ENCODE measurements at regions not wholly inside any gene's neighbourhood (a gene's known extent, or its start where the extent isn't known, plus 50 kb on each side); places are given as distances from the start of the nearest gene placed in this dataset.

- H3K27ac ChIP-seq, result no peak overlapping the region
- WGBS, 5 donors, result 51 to 61% (median 55%) methylated on average over 11 of the region's 11 CpGs
- no peak overlapping the region for H3K4me3 ChIP-seq
- no peaks in the 10 kb centered on the region for H3K4me1 ChIP-seq
- no peaks in the 10 kb centered on the region for H3K36me3 ChIP-seq
- DNase-seq, result no peak
- H3K27me3 ChIP-seq (replicated peaks in 1 of 7), result no peaks in the 10 kb centered on the region
- intact Hi-C loops (cut with DNase I; ENCODE audit: low total_unique reads), result loop anchor here (5.0 kb wide), 1 partner anchor 361 kb away; no protein-coding TSS in a partner anchor
- H3K9me3 ChIP-seq, result no peaks in the 10 kb centered on the region
- no peak for TF ChIP-seq POLR2A (IDR thresholded peaks at IDR 0.05)
- TF ChIP-seq, protein P1, sequence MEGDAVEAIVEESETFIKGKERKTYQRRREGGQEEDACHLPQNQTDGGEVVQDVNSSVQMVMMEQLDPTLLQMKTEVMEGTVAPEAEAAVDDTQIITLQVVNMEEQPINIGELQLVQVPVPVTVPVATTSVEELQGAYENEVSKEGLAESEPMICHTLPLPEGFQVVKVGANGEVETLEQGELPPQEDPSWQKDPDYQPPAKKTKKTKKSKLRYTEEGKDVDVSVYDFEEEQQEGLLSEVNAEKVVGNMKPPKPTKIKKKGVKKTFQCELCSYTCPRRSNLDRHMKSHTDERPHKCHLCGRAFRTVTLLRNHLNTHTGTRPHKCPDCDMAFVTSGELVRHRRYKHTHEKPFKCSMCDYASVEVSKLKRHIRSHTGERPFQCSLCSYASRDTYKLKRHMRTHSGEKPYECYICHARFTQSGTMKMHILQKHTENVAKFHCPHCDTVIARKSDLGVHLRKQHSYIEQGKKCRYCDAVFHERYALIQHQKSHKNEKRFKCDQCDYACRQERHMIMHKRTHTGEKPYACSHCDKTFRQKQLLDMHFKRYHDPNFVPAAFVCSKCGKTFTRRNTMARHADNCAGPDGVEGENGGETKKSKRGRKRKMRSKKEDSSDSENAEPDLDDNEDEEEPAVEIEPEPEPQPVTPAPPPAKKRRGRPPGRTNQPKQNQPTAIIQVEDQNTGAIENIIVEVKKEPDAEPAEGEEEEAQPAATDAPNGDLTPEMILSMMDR (IDR thresholded peaks at IDR 0.05 in 8 of 11, conservative IDR thresholded peaks at IDR 0.05 in 3 of 11), result peak; percentile 50 to 91 (median 81)
Observed at GRCh38 chr1:222095606-222096475, 354.0 kb upstream of the DUSP10 start.

DNA sequence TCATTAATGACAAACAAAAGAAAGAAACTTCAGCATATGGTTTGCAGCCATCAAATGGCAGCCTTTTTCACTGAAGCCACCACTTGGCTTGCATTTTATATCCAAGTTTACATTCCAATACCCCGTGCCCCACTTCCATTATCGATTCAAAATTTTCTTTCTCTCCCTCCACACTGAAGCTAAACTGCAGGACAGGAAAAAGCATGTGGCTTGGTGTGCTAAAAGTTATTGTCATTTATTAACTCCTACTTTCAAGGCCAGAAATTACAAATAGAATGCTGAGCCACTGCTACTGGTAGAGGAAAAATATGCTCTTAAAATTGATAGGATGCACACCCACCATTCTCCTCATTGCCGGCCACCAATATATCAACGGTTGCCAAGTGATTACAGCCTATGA lies 351.6 kb upstream of the DUSP10 start:
- H3K9me3 ChIP-seq, result no peaks in the 10 kb centered on the region
- no peak overlapping the region for H3K27ac ChIP-seq
- no peaks in the 10 kb centered on the region for H3K4me1 ChIP-seq
- DNase-seq, result no peak
- intact Hi-C loops (cut with DNase I; ENCODE audit: low total_unique reads), result no loop called here
- WGBS, 5 donors, result 64 to 92% (median 86%) methylated on average over 4 of the region's 4 CpGs
- no peak overlapping the region for H3K4me3 ChIP-seq
- H3K36me3 ChIP-seq, result no peaks in the 10 kb centered on the region
- no peaks in the 10 kb centered on the region for H3K27me3 ChIP-seq (replicated peaks in 1 of 7)
- no peak for TF ChIP-seq POLR2AphosphoS5 (IDR thresholded peaks at IDR 0.05)

DNA sequence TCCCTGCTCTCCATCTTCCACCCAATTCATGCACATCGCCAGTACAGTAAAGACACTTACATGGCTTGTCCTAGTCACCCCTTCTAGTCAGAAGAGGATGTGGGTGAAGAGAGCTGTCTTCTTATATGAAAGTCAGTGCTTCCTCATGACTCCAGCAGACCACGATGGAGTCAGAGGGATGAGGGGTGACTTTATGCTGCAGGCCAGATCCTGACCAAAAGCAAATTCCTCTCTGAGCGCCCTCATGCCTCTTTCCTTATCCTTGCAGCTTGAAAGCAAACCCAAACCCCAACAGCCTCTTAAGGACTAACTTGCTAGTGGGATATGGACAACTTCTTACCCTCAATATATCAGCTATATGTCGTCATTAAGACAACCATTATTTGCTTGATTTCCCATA lies 348.2 kb upstream of the DUSP10 start:
- TF ChIP-seq POLR2A (IDR thresholded peaks at IDR 0.05), result no peak
- H3K27me3 ChIP-seq (replicated peaks in 1 of 7), result no peaks in the 10 kb centered on the region
- no peak for DNase-seq
- no peak overlapping the region for H3K4me3 ChIP-seq
- intact Hi-C loops (cut with DNase I; ENCODE audit: low total_unique reads), result no loop called here
- 71 to 97% (median 77%) methylated on average over 4 of the region's 4 CpGs for whole genome bisulfite sequencing, 5 donors
- H3K27ac ChIP-seq, result no peak overlapping the region
- H3K36me3 ChIP-seq, result no peaks in the 10 kb centered on the region
- H3K9me3 ChIP-seq, result peaks cover 0 to under 1% (median 0%) of the 10 kb centered on the region in 8 donors
- no peaks in the 10 kb centered on the region for H3K4me1 ChIP-seq

GRCh38 chr1:222087221-222087920 lies 345.5 kb upstream of the DUSP10 start:
- no peak overlapping the region for H3K27ac ChIP-seq
- intact Hi-C loops (cut with DNase I; ENCODE audit: low total_unique reads), result no loop called here
- TF ChIP-seq, protein P1 (IDR thresholded peaks at IDR 0.05 in 8 of 11, conservative IDR thresholded peaks at IDR 0.05 in 3 of 11), result no peak
- no peak for TF ChIP-seq POLR2A (IDR thresholded peaks at IDR 0.05)
- H3K36me3 ChIP-seq, result no peaks in the 10 kb centered on the region
- H3K4me1 ChIP-seq, result no peaks in the 10 kb centered on the region
- H3K9me3 ChIP-seq, result peaks cover 0 to 14% (median 6%) of the 10 kb centered on the region in 8 donors
- H3K27me3 ChIP-seq (replicated peaks in 1 of 7), result no peaks in the 10 kb centered on the region
- WGBS, 5 donors, result 81 to 86% (median 84%) methylated on average over 9 of the region's 9 CpGs
- no peak for DNase-seq
- H3K4me3 ChIP-seq, result no peak overlapping the region

DNA sequence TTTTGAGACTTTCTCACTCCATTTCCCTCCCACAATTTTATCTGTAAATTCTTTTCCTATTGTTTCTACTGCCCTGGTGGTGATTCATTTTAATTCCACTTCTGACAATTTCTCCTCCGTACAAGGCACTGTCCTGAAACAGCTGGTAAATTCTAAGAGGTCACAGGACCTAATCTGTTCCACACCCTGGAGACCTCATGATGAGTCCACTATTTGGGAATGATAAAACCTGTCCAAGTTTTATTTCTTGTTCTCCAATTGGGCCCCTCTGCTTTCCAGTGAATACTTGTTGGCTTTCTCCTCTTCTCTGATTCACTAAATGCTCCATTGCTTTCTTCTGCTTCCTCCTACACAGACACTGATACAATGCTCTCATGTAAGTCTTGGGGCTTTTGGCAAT lies 343.1 kb upstream of the DUSP10 start:
- intact Hi-C loops (cut with DNase I; ENCODE audit: low total_unique reads), result no loop called here
- Histone ChIP-seq H3K9me3 (peaks cover 0 to 14% (median 6%) of the 10 kb centered on the region in 8 donors), H3K27ac (no peak overlapping the region), H3K4me3 (no peak overlapping the region), H3K27me3 (replicated peaks in 1 of 7) (no peaks in the 10 kb centered on the region), H3K4me1 (no peaks in the 10 kb centered on the region), H3K36me3 (no peaks in the 10 kb centered on the region)
- no peak for DNase-seq
- WGBS, 5 donors, result 79 to 96% (median 87%) methylated on average over 1 of the region's 1 CpG
- no peak for TF ChIP-seq POLR2AphosphoS5 (IDR thresholded peaks at IDR 0.05)
- TF ChIP-seq, protein P1 (IDR thresholded peaks at IDR 0.05 in 8 of 11, conservative IDR thresholded peaks at IDR 0.05 in 3 of 11), result no peak
- TF ChIP-seq POLR2A (IDR thresholded peaks at IDR 0.05), result no peak
